IMR-90 (cell line): ENCODE measurements at regions not wholly inside any gene's neighbourhood (a gene's known extent, or its start where the extent isn't known, plus 50 kb on each side); places are given as distances from the start of the nearest gene placed in this dataset.

ENCODE experiments used
- ATAC-seq: fragments of 200-7000 bp; cut with Tn5 transposase; 2 replicates; pipeline ENCODE4 v1.9.1; 2020; ENCODE audit warnings: low read depth, mild to moderate bottlenecking, moderate library complexity
- BruUV-seq: library from RNA; stranded (reverse); fragments of 400-500 nt; replicated peaks from 2 replicates; lab custom pipeline; 2021; lab: Mats Ljungman, UMichigan
- CTCF ChIA-PET: fragments of 300-600 bp; formaldehyde crosslinking; extraction: SDS; loops from one replicate; lab custom pipeline; 2021; ENCODE audit warnings: antibody characterized with exemption; lab: Yijun Ruan, JAX
- POLR2A ChIA-PET: fragments of 300-600 bp; sonication (Branson Sonifier 250); formaldehyde crosslinking; loops from one replicate; lab custom pipeline; 2022; ENCODE audit warnings: antibody characterized with exemption; ENCODE audit not compliant: unreplicated experiment; lab: Charles Lee
- DNase-seq: peaks from one replicate; pipeline ENCODE4 v3.0.0; 2013
- H2AFZ ChIP-seq: replicated peaks from 2 replicates; pipeline ENCODE3; 2013; ENCODE audit warnings: low read length, mild to moderate bottlenecking; ENCODE audit not compliant: poor library complexity
- H2AK5ac ChIP-seq: 2 replicates; pipeline ENCODE4 v1.6.1; 2013; ENCODE audit warnings: low read depth, low read length, inconsistent platforms
- H2AK9ac ChIP-seq: replicated peaks from 2 replicates; pipeline ENCODE3; 2013; ENCODE audit warnings: mild to moderate bottlenecking, low read depth, low read length, moderate library complexity; ENCODE audit not compliant: poor library complexity
- H2BK120ac ChIP-seq: 2 replicates; pipeline ENCODE4 v1.6.1; 2013; ENCODE audit warnings: low read depth, low read length, inconsistent platforms
- H2BK15ac ChIP-seq: 3 replicates; pipeline ENCODE4 v1.6.1; 2013; ENCODE audit warnings: low read depth, low read length, inconsistent platforms
- H2BK20ac ChIP-seq: 2 replicates; pipeline ENCODE4 v1.6.1; 2013; ENCODE audit warnings: low read depth, mild to moderate bottlenecking, inconsistent platforms, low read length, moderate library complexity
- H2BK5ac ChIP-seq: 2 replicates; pipeline ENCODE4 v1.6.1; 2013; ENCODE audit warnings: mild to moderate bottlenecking, low read depth, low read length, inconsistent platforms; ENCODE audit not compliant: poor library complexity, severe bottlenecking
- H3K14ac ChIP-seq: replicated peaks from 2 replicates; pipeline ENCODE4 v1.6.1; 2013; ENCODE audit warnings: low read depth, low read length, inconsistent platforms
- H3K18ac ChIP-seq: 2 replicates; pipeline ENCODE4 v1.6.1; 2013; ENCODE audit warnings: low read depth, low read length, control low read depth
- H3K23ac ChIP-seq: 2 replicates; pipeline ENCODE4 v1.6.1; 2013; ENCODE audit warnings: low read depth, low read length, inconsistent platforms
- H3K27ac ChIP-seq: 2 replicates; pipeline ENCODE4 v1.5.1; 2013; ENCODE audit warnings: mild to moderate bottlenecking, control low read depth, low read length; ENCODE audit not compliant: insufficient read depth
- H3K27me3 ChIP-seq: 2 replicates; pipeline ENCODE4 v1.6.1; 2013; ENCODE audit warnings: low read length; ENCODE audit not compliant: control insufficient read depth, insufficient read depth
- H3K36me3 ChIP-seq: 2 replicates; pipeline ENCODE4 v1.6.1; 2013; ENCODE audit warnings: low read length, mixed read lengths; ENCODE audit not compliant: control insufficient read depth, insufficient read depth
- H3K4ac ChIP-seq: 2 replicates; pipeline ENCODE4 v1.6.1; 2013; ENCODE audit warnings: low read depth, low read length, inconsistent platforms
- H3K4me1 ChIP-seq: 2 replicates; pipeline ENCODE4 v1.6.1; 2013; ENCODE audit warnings: low read length, mixed read lengths; ENCODE audit not compliant: control insufficient read depth, insufficient read depth
- H3K4me2 ChIP-seq: 2 replicates; pipeline ENCODE4 v1.6.1; 2013; ENCODE audit warnings: low read depth, mild to moderate bottlenecking, control low read depth, low read length, moderate library complexity
- H3K4me3 ChIP-seq: 2 replicates; pipeline ENCODE4 v1.5.1; 2013; ENCODE audit warnings: low read depth, mild to moderate bottlenecking, control low read depth, low read length, moderate library complexity; ENCODE audit not compliant: insufficient read depth
- H3K56ac ChIP-seq: 2 replicates; pipeline ENCODE4 v1.6.1; 2013; ENCODE audit warnings: low read length, inconsistent platforms; ENCODE audit not compliant: insufficient read depth; ENCODE audit errors: extremely low read depth
- H3K79me1 ChIP-seq, 2 experiments: 2 replicates each; pipeline ENCODE4 v1.6.1; 2013; ENCODE audit warnings: low read length in 2 of 2, inconsistent platforms in 1 of 2, low read depth in 1 of 2
- H3K9ac ChIP-seq: 2 replicates; pipeline ENCODE4 v1.6.1; 2013; ENCODE audit warnings: low read depth, low read length, control low read depth
- H3K9me1 ChIP-seq: 2 replicates; pipeline ENCODE4 v1.6.1; 2013; ENCODE audit warnings: low read length, inconsistent platforms; ENCODE audit not compliant: insufficient read depth
- H3K9me3 ChIP-seq: 2 replicates; pipeline ENCODE4 v1.6.1; 2013; ENCODE audit warnings: low read length; ENCODE audit not compliant: control insufficient read depth, insufficient read depth
- H4K20me1 ChIP-seq: 2 replicates; pipeline ENCODE4 v1.6.1; 2013; ENCODE audit warnings: low read length, inconsistent platforms; ENCODE audit not compliant: insufficient read depth
- H4K5ac ChIP-seq: 2 replicates; pipeline ENCODE4 v1.6.1; 2013; ENCODE audit warnings: mild to moderate bottlenecking, low read depth, low read length, control low read depth
- H4K8ac ChIP-seq, 2 experiments: 2 replicates each; pipeline ENCODE4 v1.6.1; 2013; ENCODE audit warnings: low read depth in 2 of 2, low read length in 2 of 2, control low read depth in 1 of 2, inconsistent platforms in 1 of 2
- H4K91ac ChIP-seq: 2 replicates; pipeline ENCODE4 v1.6.1; 2013; ENCODE audit warnings: low read depth, low read length, inconsistent platforms; ENCODE audit not compliant: insufficient read depth
- MAFK ChIP-seq: IDR thresholded peaks from 2 replicates; pipeline ENCODE4 v1.6.1; 2012; ENCODE audit warnings: low read depth, low read length, improper control_type of control experiment
- RAD21 ChIP-seq: IDR thresholded peaks from 2 replicates; pipeline ENCODE4 v1.6.1; 2012; ENCODE audit warnings: low read length, improper control_type of control experiment
- WGBS, 2 experiments: methylation state at CpG; one replicate each; pipeline versions ENCODE4 v1.1.5 to v1.1.7; 2013; ENCODE audit warnings: missing lambda C conversion rate in 2 of 2; ENCODE audit not compliant: insufficient read length in 1 of 2; ENCODE audit errors: extremely low coverage in 2 of 2; 5-methylcytosine and 5-hydroxymethylcytosine counted together
- dilution Hi-C: fragments of 300-500 bp; cut with HindIII; formaldehyde crosslinking; loops from one replicate; pipeline ENCODE4 v1.14.3; 2018; ENCODE audit warnings: low sequenced_read_pairs; ENCODE audit not compliant: unreplicated experiment
- in situ Hi-C: fragments of 300-500 bp; cut with MboI; formaldehyde crosslinking; loops from 3 replicates; pipeline ENCODE4 v1.14.3; 2019; ENCODE audit warnings: low sequenced_read_pairs, inconsistent platforms, mixed read lengths
- intact Hi-C: fragments of 100-400 bp; cut with micrococcal nuclease; formaldehyde crosslinking; loops from 2 replicates; pipeline ENCODE4 v1.10.0; 2022

- DNase-seq = peak; percentile 87
- H3K9ac ChIP-seq = no peak overlapping the region
- intact Hi-C loops (loop anchor here (5.0 kb wide), 1 partner anchor 263 kb away; the partner anchor contains the start of gene CBLB), in situ Hi-C loops (no loop called here), dilution Hi-C loops (no loop called here)
- H3K18ac ChIP-seq = peak overlapping the region; percentile 10; the same call in 1 of the 2 replicates
- H3K27me3 ChIP-seq = no peaks in the 10 kb centered on the region
- peaks cover 4% of the 10 kb centered on the region for H3K9me1 ChIP-seq
- no TSS peak for BruUV-seq
- H3K4ac ChIP-seq = peak overlapping the region; percentile 49; the same call in 1 of the 2 replicates
- H2BK120ac ChIP-seq = peak overlapping the region; percentile 61
- H3K4me3 ChIP-seq = no peak overlapping the region
- H3K23ac ChIP-seq = no peak overlapping the region
- 0 out of 2 replicates have a peak overlapping the region, but pooled peaks have one; percentile 2 for H4K91ac ChIP-seq
- peak overlapping the region; percentile 62 for H2BK5ac ChIP-seq
- H3K4me2 ChIP-seq = peak overlapping the region; percentile 77
- no peak overlapping the region for H2AK5ac ChIP-seq
- peak overlapping the region; percentile 37 for H2AK9ac ChIP-seq
- POLR2A ChIA-PET = no interaction called here
- peak overlapping the region; percentile 80 for H2AFZ ChIP-seq
- H3K4me1 ChIP-seq = peaks cover 7% of the 10 kb centered on the region; the same call in 1 of the 2 replicates
- 0 out of 3 replicates have a peak overlapping the region, but pooled peaks have one; percentile 58 for H2BK15ac ChIP-seq
- CTCF ChIA-PET = interaction anchor here (0.6 kb wide), 1 partner anchor 258 kb away, joined by 3 read pairs; no protein-coding TSS in a partner anchor
- peak overlapping the region; percentile 12; the same call in 1 of the 2 replicates for H3K56ac ChIP-seq
- no peaks in the 10 kb centered on the region for H4K20me1 ChIP-seq
- no peaks in the 10 kb centered on the region for H3K79me1 ChIP-seq
- no peak overlapping the region for H4K5ac ChIP-seq
- no peaks in the 10 kb centered on the region for H3K36me3 ChIP-seq
- H3K9me3 ChIP-seq = no peaks in the 10 kb centered on the region; the same call in 1 of the 2 replicates
- H3K27ac ChIP-seq = peak overlapping the region; percentile 56; the same call in 1 of the 2 replicates
- peak; percentile 85 for ATAC-seq
- WGBS, 2 experiments = no CpG with 5 or more reads among the region's 2 CpGs
- peak overlapping the region in 1 of 2 experiments; percentile 52; a peak in 1 of 4 replicates for H4K8ac ChIP-seq
- H3K14ac ChIP-seq = peak overlapping the region; percentile 76; the same call in 1 of the 2 replicates
- TF ChIP-seq MAFK (peak; percentile 69), RAD21 (no peak)
- H2BK20ac ChIP-seq = peak overlapping the region; percentile 79
These were observed 261.8 kb upstream of the CBLB start for GRCh38 chr3:106130384-106131198.
